GM12878 (cell line): ENCODE measurements at regions not wholly inside any gene's neighbourhood (a gene's known extent, or its start where the extent isn't known, plus 50 kb on each side); places are given as distances from the start of the nearest gene placed in this dataset.

ENCODE experiments used
- ATAC-seq: fragments of 200-7000 bp; cut with Tn5 transposase; 3 replicates; pipeline ENCODE4 v1.9.1; 2020; ENCODE audit warnings: mild to moderate bottlenecking, moderate library complexity
- BruUV-seq: library from RNA; stranded (reverse); fragments of 400-500 nt; replicated peaks from 2 replicates; lab custom pipeline; 2021; lab: Mats Ljungman, UMichigan
- CTCF ChIA-PET: fragments of 300-600 bp; sonication (Branson Sonifier 250); formaldehyde crosslinking; extraction: SDS; loops from one replicate; lab custom pipeline; 2021; ENCODE audit warnings: inconsistent platforms; lab: Yijun Ruan, JAX
- POLR2A ChIA-PET: fragments of 350-600 bp; formaldehyde crosslinking; extraction: SDS; loops from one replicate; lab custom pipeline; 2021; ENCODE audit warnings: inconsistent platforms; lab: Charles Lee
- RAD21 ChIA-PET: fragments of 300-600 bp; sonication (Branson Sonifier 250); formaldehyde crosslinking; loops from one replicate; lab custom pipeline; 2023; ENCODE audit warnings: antibody characterized with exemption; ENCODE audit not compliant: unreplicated experiment; lab: Charles Lee
- SMC1A ChIA-PET: fragments of 300-600 bp; sonication (Branson Sonifier 250); formaldehyde crosslinking; loops from one replicate; lab custom pipeline; 2023; ENCODE audit not compliant: unreplicated experiment, uncharacterized antibody; lab: Charles Lee
- DNase-seq: peaks from one replicate; pipeline ENCODE4 v3.0.0-alpha.2; 2011; ENCODE audit warnings: low read depth, low spot score
- FAIRE-seq: peaks from 3 replicates; lab custom pipeline; 2011; peaks lifted over from hg19 to GRCh38; lab: Jason Lieb, UNC
- H2AFZ ChIP-seq: 2 replicates; pipeline ENCODE4 v1.6.0; 2011; ENCODE audit warnings: low read depth, low read length, control low read depth; ENCODE audit not compliant: control insufficient read depth
- H3K27ac ChIP-seq: 2 replicates; pipeline ENCODE4 v1.5.1; 2011; ENCODE audit warnings: control low read depth; ENCODE audit not compliant: control insufficient read depth, insufficient read depth
- H3K27me3 ChIP-seq, 2 experiments: replicated peaks in 1 of 2; 2 replicates each; pipeline versions ENCODE4 v1.6.0 to v1.6.1; 2011; ENCODE audit warnings: low read length in 1 of 2; ENCODE audit not compliant: control insufficient read depth in 2 of 2, insufficient read depth in 2 of 2
- H3K36me3 ChIP-seq, 2 experiments: 2 replicates each; pipeline ENCODE4 v1.5.1; 2011; ENCODE audit warnings: low read length in 1 of 2; ENCODE audit not compliant: control insufficient read depth in 2 of 2, insufficient read depth in 2 of 2
- H3K4me1 ChIP-seq: 2 replicates; pipeline ENCODE4 v1.6.1; 2011; ENCODE audit warnings: mild to moderate bottlenecking, low read length, moderate library complexity, mixed read lengths; ENCODE audit not compliant: control insufficient read depth, insufficient read depth
- H3K4me2 ChIP-seq: 2 replicates; pipeline ENCODE4 v1.6.0; 2011; ENCODE audit warnings: control low read depth; ENCODE audit not compliant: control insufficient read depth, insufficient read depth
- H3K4me3 ChIP-seq: fragments of 200-600 bp; sonication (generic); 2 replicates; pipeline ENCODE4 v1.5.1; 2016
- H3K79me2 ChIP-seq: 2 replicates; pipeline ENCODE4 v1.6.0; 2011; ENCODE audit warnings: low read length; ENCODE audit not compliant: control insufficient read depth, insufficient read depth
- H3K9ac ChIP-seq: 2 replicates; pipeline ENCODE4 v1.8.0; 2011; ENCODE audit warnings: low read length, control low read depth, mixed read lengths; ENCODE audit not compliant: control insufficient read depth, insufficient read depth
- H3K9me3 ChIP-seq: replicated peaks from 3 replicates; pipeline ENCODE4 v1.5.1; 2011; ENCODE audit warnings: mild to moderate bottlenecking, low read length; ENCODE audit not compliant: control insufficient read depth, insufficient read depth
- H4K20me1 ChIP-seq: 2 replicates; pipeline ENCODE4 v1.6.0; 2011; ENCODE audit not compliant: control insufficient read depth, insufficient read depth
- CEBPB ChIP-seq, 2 experiments: fragments of 150-350 bp in 1 of 2; IDR thresholded peaks; 2 replicates each; pipeline ENCODE4 v1.6.1; 2012 to 2014; ENCODE audit warnings: low read depth in 2 of 2, low read length in 2 of 2, borderline replicate concordance in 1 of 2, inconsistent platforms in 1 of 2
- FOS ChIP-seq: IDR thresholded peaks from 3 replicates; pipeline ENCODE4 v1.6.1; 2011; ENCODE audit warnings: borderline replicate concordance; ENCODE audit not compliant: insufficient read length; ENCODE audit errors: extremely low read depth
- IKZF1 ChIP-seq: fragments of 450-650 bp; conservative IDR thresholded peaks from 2 replicates; pipeline ENCODE4 v1.6.1; 2017; ENCODE audit warnings: antibody characterized with exemption, mild to moderate bottlenecking
- KAT2A ChIP-seq: conservative IDR thresholded peaks from 2 replicates; pipeline ENCODE4 v1.6.1; 2011; ENCODE audit warnings: low read depth, low read length; ENCODE audit not compliant: control insufficient read depth
- NBN ChIP-seq: fragments of 450-650 bp; IDR thresholded peaks from 2 replicates; pipeline ENCODE4 v1.6.1; 2016
- SREBF1 ChIP-seq: IDR thresholded peaks from 2 replicates; pipeline ENCODE4 v1.6.1; 2012; ENCODE audit warnings: mild to moderate bottlenecking, low read length
- YBX1 ChIP-seq: fragments of 450-650 bp; IDR thresholded peaks from 2 replicates; pipeline ENCODE4 v1.6.1; 2016; ENCODE audit warnings: antibody characterized with exemption
- ZBTB33 ChIP-seq: fragments of 450-650 bp; IDR thresholded peaks from 2 replicates; pipeline ENCODE4 v1.6.1; 2017; ENCODE audit warnings: mild to moderate bottlenecking
- ZBTB40 ChIP-seq: fragments of 450-650 bp; IDR thresholded peaks from 2 replicates; pipeline ENCODE4 v1.6.1; 2016; ENCODE audit warnings: mild to moderate bottlenecking, moderate library complexity, borderline replicate concordance
- ZNF622 ChIP-seq: fragments of 450-650 bp; IDR thresholded peaks from 2 replicates; pipeline ENCODE4 v1.6.1; 2017; ENCODE audit warnings: mild to moderate bottlenecking, inconsistent platforms
- WGBS: methylation state at CpG from one replicate; pipeline ENCODE4 v1.1.6; 2016; ENCODE audit warnings: low lambda C conversion rate; ENCODE audit not compliant: insufficient replicate concordance, insufficient coverage; ENCODE audit errors: missing lambda C conversion rate; 5-methylcytosine and 5-hydroxymethylcytosine counted together
- in situ Hi-C: fragments of 300-500 bp; cut with MboI; formaldehyde crosslinking; loops from 9 replicates; pipeline ENCODE4 v1.14.3; 2018; ENCODE audit warnings: mixed read lengths
- intact Hi-C: fragments of 100-400 bp; cut with micrococcal nuclease; formaldehyde crosslinking; loops from one replicate; pipeline ENCODE4 v1.14.2; 2022; ENCODE audit not compliant: unreplicated experiment

GRCh38 chr10:108014902-108015177, 850.3 kb upstream of the SORCS1 start (continued):
- no peak for TF ChIP-seq ZBTB40
- no peak for TF ChIP-seq ZNF622
- no peak for TF ChIP-seq KAT2A
- no peak for TF ChIP-seq FOS
- TF ChIP-seq IKZF1: peak; percentile 82
- TF ChIP-seq SREBF1: no peak

GRCh38 chr10:108014145-108014901, 849.8 kb upstream of the SORCS1 start:
- no peaks in the 10 kb centered on the region for H3K4me1 ChIP-seq
- H3K4me3 ChIP-seq: no peak overlapping the region
- peaks cover 2% of the 10 kb centered on the region; the same call in 2 of the 3 replicates for H3K9me3 ChIP-seq
- no peaks in the 10 kb centered on the region for H4K20me1 ChIP-seq
- in situ Hi-C loops: no loop called here
- intact Hi-C loops: loop anchor here (5.0 kb wide), 1 partner anchor 102 kb away; no protein-coding TSS in a partner anchor
- H3K36me3 ChIP-seq: no peaks in the 10 kb centered on the region
- H3K4me2 ChIP-seq: no peak overlapping the region; the same call in 1 of the 2 replicates
- H3K27me3 ChIP-seq: no peaks in the 10 kb centered on the region
- DNase-seq (no peak), ATAC-seq (peak; percentile 83), FAIRE-seq (no peak)
- 0% methylated on average over 4 of the region's 4 CpGs for WGBS
- BruUV-seq: no TSS peak
- no peak overlapping the region for H3K9ac ChIP-seq
- H3K79me2 ChIP-seq: no peaks in the 10 kb centered on the region
- H2AFZ ChIP-seq: no peak overlapping the region
- ChIA-PET POLR2A (interaction anchor here (0.5 to 2.2 kb wide), 3 partner anchors 10 to 459 kb away, joined by 3 to 15 read pairs (median 3); no protein-coding TSS in a partner anchor), SMC1A (interaction anchor here (0.5 to 2.6 kb wide), 19 partner anchors 9 to 657 kb away, joined by 3 to 15 read pairs (median 4); no protein-coding TSS in a partner anchor), CTCF (interaction anchor here (0.6 to 1.8 kb wide), 8 partner anchors 16 to 190 kb away, joined by 3 to 5 read pairs (median 4); no protein-coding TSS in a partner anchor), RAD21 (interaction anchor here (0.6 to 1.9 kb wide), 8 partner anchors 9 to 190 kb away, joined by 3 to 12 read pairs (median 5); no protein-coding TSS in a partner anchor)
- peak overlapping the region; percentile 48; the same call in 1 of the 2 replicates for H3K27ac ChIP-seq
- TF ChIP-seq ZBTB33 (no peak), YBX1 (no peak), CEBPB (IDR thresholded peaks at IDR 0.05; ENCODE audit: borderline replicate concordance in 1 of 2, low read depth in 2 of 2, low read length in 2 of 2) (no peak), NBN (0 out of 2 replicates have a peak, but pooled peaks have one; percentile 22), ZBTB40 (no peak)
